ENCODE measurements at regions not wholly inside any gene's neighbourhood (a gene's known extent, or its start where the extent isn't known, plus 50 kb on each side); places are given as distances from the start of the nearest gene placed in this dataset.

DNA sequence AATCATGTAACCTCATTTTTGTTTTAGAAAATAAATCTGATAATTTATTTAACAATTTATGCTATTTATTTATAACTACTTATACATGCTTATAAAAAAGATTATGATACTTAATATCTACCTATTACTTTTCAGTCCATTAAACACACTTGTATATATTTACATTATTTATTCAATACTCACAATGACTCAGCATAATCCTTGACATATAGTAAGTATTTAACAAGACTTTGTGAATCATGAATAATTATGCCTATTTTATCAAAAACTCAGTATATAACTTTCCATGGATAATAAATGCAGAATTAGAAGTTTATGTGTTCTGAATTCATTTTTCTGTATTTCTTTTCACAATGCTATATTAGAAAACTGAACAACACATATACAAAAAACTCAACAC is 266.0 kb upstream of the STAC start:
- intact Hi-C loops (cut with DNase I), result no loop called here
- no peaks in the 10 kb centered on the region for H3K4me1 ChIP-seq
- H3K9me3 ChIP-seq, result no peaks in the 10 kb centered on the region
- DNase-seq (no peak), ATAC-seq (no peak)
- TF ChIP-seq POLR2A (IDR thresholded peaks at IDR 0.05), result no peak
- TF ChIP-seq, protein P1, sequence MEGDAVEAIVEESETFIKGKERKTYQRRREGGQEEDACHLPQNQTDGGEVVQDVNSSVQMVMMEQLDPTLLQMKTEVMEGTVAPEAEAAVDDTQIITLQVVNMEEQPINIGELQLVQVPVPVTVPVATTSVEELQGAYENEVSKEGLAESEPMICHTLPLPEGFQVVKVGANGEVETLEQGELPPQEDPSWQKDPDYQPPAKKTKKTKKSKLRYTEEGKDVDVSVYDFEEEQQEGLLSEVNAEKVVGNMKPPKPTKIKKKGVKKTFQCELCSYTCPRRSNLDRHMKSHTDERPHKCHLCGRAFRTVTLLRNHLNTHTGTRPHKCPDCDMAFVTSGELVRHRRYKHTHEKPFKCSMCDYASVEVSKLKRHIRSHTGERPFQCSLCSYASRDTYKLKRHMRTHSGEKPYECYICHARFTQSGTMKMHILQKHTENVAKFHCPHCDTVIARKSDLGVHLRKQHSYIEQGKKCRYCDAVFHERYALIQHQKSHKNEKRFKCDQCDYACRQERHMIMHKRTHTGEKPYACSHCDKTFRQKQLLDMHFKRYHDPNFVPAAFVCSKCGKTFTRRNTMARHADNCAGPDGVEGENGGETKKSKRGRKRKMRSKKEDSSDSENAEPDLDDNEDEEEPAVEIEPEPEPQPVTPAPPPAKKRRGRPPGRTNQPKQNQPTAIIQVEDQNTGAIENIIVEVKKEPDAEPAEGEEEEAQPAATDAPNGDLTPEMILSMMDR (IDR thresholded peaks at IDR 0.05), result no peak
- H3K4me3 ChIP-seq, result no peak overlapping the region
- H3K27me3 ChIP-seq, result no peaks in the 10 kb centered on the region
- H3K36me3 ChIP-seq, result no peaks in the 10 kb centered on the region
- H3K27ac ChIP-seq, result no peak overlapping the region

DNA sequence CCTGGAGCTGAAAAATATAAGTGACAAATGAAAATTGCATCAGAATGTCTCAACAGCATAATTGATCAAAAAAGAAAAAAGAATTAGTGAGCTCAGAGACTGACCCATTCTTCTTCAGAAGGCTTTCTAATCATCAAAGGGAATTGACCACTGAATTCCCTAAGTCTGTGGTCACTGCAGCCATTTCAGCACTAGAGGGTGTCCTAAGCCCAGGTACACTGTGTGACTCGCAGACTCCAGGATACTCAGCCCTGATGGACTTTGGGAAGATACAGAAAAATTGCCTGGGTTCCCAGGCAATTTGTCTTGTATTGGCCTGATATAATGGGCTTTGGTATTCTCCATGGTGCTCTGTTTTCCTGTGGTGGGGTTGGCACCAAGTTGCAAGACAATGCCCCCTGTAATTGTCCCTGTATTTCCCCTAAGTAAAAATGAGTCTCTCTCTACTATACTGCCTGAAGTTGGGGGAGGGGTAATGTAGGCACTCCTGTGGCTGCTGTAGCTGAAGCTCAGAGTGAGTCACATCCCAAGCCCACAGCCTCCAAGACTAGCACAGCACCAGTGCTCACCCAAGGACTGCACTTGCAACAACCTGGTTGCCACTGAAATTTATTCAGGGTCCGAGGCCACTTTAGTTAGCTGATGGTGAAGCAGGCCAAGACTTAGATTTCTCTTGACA is 256.0 kb upstream of the STAC start:
- 33% methylated on average over 1 of the region's 2 CpGs for WGBS (ENCODE audit: insufficient coverage, low coverage, low lambda C conversion rate, missing lambda C conversion rate)
- DNase-seq (peak in 2 of 3 donors; percentile 22 to 48), ATAC-seq (peak; percentile 31 to 92 (median 77))
- Histone ChIP-seq H3K4me1 (no peaks in the 10 kb centered on the region), H3K9me3 (no peaks in the 10 kb centered on the region), H3K36me3 (no peaks in the 10 kb centered on the region), H3K27ac (no peak overlapping the region), H3K4me3 (no peak overlapping the region), H3K27me3 (no peaks in the 10 kb centered on the region)
- TF ChIP-seq, protein P1 (IDR thresholded peaks at IDR 0.05), result peak in 3 of 4 donors; percentile 43 to 59 (median 54)
- no peak for TF ChIP-seq POLR2A (IDR thresholded peaks at IDR 0.05)
- intact Hi-C loops (cut with DNase I), result no loop called here

DNA sequence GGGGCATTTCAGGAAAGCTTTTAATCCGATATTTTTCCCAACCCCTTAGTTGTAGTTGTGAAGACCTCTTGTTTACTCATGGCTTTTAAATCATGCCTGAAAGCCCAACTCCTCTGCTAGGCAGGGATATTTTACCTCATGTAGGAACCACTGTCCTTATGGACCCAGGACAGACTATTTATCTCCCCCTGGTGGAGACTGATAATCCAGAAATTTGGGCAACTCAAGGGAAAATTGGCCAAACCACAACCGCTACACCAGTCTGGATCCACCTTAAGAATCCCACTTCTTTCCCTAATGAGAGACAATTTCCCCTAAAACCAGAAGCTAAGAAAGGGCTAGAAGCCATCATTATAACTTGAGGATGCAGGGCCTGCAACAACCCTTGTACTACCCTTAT is 248.1 kb upstream of the STAC start:
- ATAC-seq (no peak), DNase-seq (no peak)
- no peak overlapping the region for H3K27ac ChIP-seq
- H3K27me3 ChIP-seq, result no peaks in the 10 kb centered on the region
- H3K36me3 ChIP-seq, result no peaks in the 10 kb centered on the region
- TF ChIP-seq, protein P1 (IDR thresholded peaks at IDR 0.05), result no peak
- 100% methylated on average over 1 of the region's 2 CpGs for whole genome bisulfite sequencing (ENCODE audit: insufficient coverage, low coverage, low lambda C conversion rate, missing lambda C conversion rate)
- H3K4me3 ChIP-seq, result no peak overlapping the region
- intact Hi-C loops (cut with DNase I), result no loop called here
- no peaks in the 10 kb centered on the region for H3K4me1 ChIP-seq
- H3K9me3 ChIP-seq, result no peaks in the 10 kb centered on the region

DNA sequence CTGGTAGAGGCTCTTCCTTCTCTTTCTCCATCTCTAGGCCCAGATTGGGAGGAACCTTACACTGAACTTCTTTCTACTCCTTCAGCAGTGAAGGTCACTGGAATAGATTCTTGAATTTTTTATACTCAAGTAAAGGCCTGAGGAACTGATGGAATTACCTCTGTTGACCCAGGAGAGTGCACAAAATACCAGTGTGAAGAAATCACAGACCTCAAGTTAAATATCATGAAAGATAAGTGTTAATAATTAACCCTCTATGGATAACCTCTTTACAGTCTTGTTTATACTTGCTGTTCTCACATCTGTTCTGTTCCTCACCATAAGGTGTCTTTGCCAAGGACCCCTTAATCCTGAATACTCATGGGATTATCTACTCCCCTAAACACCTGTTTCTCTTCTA is 244.4 kb upstream of the STAC start:
- DNase-seq (no peak), ATAC-seq (peak in 2 of 4 donors; percentile 63 to 78)
- intact Hi-C loops (cut with DNase I), result no loop called here
- no peaks in the 10 kb centered on the region for H3K9me3 ChIP-seq
- H3K4me1 ChIP-seq, result no peaks in the 10 kb centered on the region
- H3K4me3 ChIP-seq, result no peak overlapping the region
- H3K27ac ChIP-seq, result no peak overlapping the region
- H3K27me3 ChIP-seq, result no peaks in the 10 kb centered on the region
- H3K36me3 ChIP-seq, result no peaks in the 10 kb centered on the region
- TF ChIP-seq POLR2A (IDR thresholded peaks at IDR 0.05), result no peak
- TF ChIP-seq, protein P1 (IDR thresholded peaks at IDR 0.05), result no peak

DNA sequence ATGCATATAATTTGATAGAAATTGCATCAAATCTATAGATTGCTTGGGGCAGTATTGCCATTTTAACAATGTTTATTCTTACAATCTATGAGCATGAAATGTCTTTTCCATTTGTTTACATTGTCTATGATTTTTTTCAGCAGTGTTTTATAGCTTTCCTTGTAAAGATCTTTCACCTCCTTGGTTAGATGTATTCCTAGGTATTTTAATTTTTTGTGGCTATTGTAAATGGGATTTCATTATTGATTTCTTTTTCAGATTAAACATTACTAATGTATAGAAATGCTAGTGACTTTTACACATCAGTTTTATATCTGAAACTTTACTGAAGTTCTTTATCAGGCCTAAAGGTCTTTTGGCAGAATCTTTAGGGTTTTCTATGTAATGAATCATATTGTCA is 237.6 kb upstream of the STAC start:
- Histone ChIP-seq H3K4me3 (no peak overlapping the region), H3K9me3 (no peaks in the 10 kb centered on the region), H3K27me3 (no peaks in the 10 kb centered on the region), H3K27ac (no peak overlapping the region), H3K4me1 (no peaks in the 10 kb centered on the region), H3K36me3 (no peaks in the 10 kb centered on the region)
- ATAC-seq (no peak), DNase-seq (no peak)
- TF ChIP-seq, protein P1 (IDR thresholded peaks at IDR 0.05), result no peak
- TF ChIP-seq POLR2A (IDR thresholded peaks at IDR 0.05), result no peak
- intact Hi-C loops (cut with DNase I), result no loop called here
